A204.1 (cell line): ENCODE measurements at regions not wholly inside any gene's neighbourhood (a gene's known extent, or its start where the extent isn't known, plus 50 kb on each side); places are given as distances from the start of the nearest gene placed in this dataset.

Experiments
- FAIRE-seq: peaks from 2 replicates; lab custom pipeline; 2012; peaks lifted over from hg19 to GRCh38; lab: Jason Lieb, UNC

DNA sequence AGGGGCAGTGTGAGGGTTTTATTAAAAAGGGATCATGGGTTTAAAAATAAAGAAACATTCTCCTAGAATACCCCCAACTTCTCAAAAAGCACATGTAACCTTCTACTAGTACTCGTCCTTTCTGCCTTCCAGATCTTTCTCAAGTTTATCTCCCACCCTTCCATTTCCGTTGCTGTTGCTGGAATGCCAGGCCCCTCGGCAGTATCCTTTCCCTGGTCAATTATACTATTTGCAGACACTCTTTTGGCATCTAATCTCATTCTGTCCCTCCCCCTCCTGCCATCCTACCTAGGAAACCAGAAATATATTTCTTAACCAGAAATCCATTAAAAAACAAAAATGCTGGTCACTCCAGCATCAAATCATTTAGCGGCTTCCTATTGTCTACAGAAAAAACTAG is 198.2 kb upstream of the ATP2B1 start:
- FAIRE-seq, result no peak

DNA sequence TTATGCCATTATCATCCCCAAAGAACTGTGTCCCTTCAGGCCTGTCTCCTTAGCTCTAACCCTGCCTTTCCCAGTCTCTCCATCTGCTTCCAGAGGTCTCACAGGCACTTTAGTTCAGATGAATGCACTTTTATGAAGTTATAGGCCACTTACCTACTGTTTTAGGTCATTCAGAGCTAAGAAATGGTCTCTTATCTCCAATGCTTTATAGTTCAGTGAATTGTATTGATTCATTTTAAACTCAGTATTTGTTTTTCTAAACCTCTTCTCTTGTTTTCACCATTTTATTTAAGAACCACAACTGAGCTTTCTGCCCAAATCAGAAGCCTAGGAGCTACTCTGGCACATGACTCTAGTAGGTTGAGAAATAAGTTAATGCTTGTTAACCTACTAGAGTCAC is 197.5 kb upstream of the ATP2B1 start:
- no peak for FAIRE-seq

DNA sequence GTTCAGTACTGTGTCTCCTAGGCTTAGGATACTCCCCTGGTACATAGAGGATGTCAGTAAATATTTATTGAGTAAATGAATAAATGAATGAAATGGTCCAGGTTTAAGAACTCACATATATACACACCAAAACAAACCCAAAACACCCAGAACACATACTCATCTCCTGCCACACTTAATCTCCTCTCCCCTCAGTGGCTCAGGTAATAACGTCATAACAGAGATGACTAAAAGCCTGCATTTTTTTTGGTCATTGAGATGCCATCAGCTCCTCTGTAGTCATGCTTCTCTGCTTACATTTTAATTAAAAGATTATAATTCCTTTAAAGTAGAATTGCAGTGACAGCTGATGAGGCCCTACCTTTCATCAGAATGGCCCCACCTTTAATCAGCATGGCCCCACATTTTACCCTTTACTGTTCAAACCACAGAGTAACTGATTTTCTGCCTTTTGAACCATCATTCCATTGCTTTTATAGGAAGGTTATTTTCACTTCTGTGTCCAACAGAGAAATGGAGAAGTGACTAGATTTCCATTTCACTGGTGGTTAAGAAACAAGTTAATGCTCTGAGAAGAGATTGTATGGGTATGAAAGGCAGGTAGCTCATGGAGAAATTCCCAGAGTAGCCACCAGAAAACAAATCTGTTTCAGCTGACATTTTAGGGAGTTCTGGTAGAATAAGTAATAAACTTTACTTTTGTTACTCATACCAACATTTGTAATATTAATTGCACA is 193.4 kb upstream of the ATP2B1 start:
- FAIRE-seq, result no peak

DNA sequence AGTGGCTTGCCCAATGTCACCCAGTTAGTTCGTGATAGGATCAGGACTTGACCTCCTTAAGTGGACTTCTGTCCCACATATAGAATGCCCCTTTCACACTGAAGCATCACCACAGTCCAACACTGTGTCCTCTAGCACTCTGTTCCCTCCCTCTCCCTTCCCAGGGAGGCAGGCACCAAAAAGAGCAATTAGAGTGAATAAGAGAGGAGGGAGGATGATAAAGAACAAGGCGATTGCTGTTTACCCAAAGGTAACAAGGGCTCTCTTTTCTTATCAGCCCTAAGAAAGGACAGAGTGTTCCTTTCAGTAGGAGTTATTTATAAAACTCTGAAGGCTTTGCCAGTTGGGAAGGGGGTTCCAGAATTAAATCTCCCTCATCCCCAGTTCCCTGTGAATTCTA is 192.7 kb upstream of the ATP2B1 start:
- FAIRE-seq, result no peak

DNA sequence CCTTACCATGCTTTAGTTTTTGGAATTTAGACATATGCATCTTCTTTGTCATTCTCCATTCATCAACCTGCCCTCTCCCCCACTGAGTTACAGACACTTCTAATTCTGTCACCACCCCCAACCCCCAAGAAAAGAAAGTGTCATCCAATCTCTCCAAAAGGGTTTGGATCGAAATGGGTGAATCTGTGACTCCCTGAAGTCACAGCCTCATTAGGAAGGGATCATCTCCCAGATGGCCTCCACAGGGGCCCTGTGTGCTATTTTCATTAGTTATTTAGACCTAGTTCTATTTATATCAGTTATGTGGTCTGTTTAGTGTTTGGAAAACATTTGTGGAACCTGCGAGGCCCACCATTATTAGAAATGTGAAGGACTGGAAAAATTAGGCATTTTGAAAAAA is 191.0 kb upstream of the ATP2B1 start:
- FAIRE-seq, result no peak

DNA sequence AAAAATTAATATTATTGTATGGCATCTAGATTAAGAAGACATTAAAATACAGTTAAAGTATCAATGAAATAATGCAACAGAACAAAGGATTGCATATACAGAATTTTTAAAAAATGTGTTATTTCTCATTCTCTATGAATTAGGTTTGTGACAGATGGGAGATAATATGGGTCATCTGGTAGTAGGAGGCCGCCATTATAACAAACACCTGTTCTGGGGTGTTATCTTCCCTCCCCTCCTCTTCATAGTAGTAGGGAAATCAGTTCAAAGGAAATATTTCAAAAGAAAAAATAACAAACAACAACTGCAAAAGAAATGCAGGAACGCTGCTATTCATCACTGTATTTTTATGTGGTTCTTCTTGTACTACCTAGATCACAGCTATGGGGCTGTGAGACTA is 187.0 kb upstream of the ATP2B1 start:
- no peak for FAIRE-seq

DNA sequence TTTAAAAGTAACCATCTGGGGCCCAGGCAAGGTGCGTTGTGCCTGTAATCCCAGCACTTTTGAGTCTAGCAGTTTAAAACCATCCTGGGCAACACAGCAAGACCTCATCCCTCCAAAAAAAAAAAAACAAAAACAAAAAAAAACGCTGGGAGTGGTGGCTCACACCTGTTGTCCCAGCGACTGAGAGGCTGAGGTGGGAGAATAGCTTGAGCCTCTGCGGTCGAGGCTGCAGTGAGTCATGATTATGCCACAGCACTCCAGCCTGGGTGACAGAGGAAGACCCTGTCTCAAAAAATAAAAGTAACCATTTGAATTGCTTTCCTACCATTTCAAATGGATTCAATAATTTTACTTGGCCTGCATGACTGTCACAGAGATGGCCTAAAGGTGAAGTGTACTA is 186.5 kb upstream of the ATP2B1 start:
- FAIRE-seq, result no peak

DNA sequence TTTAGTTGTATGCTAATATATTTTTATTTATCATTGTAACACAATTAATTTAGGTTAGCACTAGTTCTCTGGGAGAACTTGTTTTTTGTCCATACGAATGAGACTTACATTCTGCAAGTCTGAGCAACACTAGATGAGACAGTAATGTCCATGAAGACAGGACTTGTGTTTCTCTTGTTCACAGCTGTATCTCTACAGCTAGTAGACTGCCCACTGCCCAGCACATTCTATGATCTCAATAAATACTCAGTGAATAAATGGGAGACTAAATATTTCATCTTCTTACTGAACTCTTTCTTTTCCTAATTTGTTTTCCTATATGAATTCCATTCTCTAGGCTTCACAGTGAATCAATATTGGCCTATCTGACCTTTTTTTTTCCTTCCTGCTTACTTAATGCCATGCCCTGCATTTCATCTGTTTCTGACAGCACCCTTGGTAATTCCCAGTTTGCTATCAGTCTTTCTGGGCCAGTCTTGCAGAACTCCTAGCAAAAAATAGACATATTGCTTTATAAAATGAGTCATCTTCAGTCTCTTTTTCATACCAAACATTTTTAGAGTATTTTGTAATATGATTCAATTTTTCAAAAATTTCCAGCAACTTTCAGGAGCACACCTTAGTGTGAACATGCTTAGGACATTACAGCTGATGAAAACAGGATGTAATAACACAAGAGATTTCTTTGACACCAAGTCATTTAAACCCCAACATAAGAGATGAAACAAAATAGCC is 185.5 kb upstream of the ATP2B1 start:
- no peak for FAIRE-seq

DNA sequence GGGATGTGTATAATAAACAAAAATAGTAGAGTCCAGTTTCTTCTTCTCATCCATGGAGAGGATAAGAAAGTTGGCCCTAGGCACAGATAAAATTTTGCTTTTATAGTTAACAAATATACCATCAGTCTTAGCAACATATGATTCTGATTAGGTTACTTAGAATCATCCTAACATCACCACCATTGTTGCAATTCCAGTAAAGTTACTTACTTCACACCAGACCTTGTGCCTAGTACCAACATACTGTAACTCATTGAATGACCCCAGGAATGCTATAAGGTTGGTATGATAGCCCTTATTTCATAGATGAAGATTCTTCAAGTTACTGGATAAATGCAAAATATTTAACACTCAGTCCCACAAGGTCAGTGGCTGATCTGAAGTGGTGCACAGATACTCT is 183.8 kb upstream of the ATP2B1 start:
- FAIRE-seq, result no peak

DNA sequence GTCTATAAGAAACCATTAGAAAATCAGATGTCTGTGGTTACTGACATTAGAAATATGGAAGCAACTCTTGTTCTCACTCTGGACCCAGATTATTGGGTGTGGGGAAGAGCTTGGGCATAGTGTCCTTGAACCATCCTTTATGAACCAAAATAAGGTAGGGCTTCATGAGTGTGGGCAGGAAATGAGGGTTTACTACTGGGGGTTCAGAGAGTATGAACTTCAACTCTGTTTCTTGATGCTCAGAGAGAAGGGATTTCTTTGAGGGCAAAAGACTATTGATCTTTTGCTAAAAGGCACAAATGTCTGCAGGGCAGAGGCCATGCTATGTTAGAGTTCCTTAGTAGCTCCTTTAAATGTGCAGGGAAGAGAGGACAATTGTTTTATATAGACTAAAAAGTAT is 183.3 kb upstream of the ATP2B1 start:
- no peak for FAIRE-seq

DNA sequence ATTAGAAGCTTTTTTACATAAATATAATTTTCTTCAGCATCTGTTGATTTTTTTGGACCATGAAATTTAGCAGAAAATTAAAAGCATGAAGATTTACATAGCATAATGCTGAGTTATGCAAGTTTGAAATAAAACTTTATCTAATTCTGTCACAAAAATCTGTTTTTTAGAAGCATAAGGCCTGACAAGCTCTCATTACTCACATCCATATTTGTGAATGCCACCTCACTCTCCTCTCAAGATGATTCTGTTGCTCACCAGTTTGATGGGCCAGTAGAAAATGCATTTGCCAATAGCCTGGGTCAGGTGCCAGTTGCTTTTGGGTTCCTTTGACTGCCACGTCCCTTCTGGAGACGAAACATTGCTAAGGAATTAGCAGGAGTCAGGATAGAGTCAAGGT is 181.5 kb upstream of the ATP2B1 start:
- FAIRE-seq, result no peak

DNA sequence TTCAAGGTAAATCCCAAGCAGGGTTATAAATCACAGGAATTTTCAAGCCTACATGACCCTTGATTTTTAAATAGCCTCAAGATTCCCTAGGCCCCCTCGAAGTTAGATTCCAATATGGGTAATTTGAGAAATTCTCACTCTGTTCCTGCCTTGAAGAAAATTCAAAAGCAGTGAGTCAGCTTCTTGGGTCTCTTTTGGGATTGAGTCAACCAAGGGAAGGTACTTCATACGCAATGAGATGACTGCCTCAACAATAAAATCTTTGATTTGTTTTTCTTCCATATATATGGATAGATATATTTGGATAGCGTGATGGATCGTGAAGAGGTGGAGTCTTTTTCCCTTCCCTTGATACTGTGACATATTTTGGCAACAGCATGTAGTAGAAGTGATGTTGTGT is 180.4 kb upstream of the ATP2B1 start:
- FAIRE-seq, result no peak

DNA sequence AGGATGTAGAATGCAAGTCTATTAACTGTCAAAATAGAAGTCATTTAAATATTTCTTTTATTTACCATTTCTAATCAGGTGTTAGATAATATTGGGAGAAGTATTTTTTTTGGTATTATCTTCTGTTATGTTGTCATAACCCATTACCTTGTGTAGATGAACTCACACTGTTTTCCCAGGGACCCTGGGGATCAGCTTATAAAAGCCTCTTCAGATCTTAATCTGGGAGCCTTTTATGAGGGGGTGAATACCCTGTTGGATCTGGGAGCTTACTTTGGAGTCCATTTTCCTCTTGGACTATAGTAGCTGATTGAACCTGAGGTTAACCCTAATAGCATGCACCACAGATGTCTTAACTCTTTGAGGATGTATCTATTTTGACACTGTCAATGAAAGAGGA is 176.3 kb upstream of the ATP2B1 start:
- FAIRE-seq, result no peak

DNA sequence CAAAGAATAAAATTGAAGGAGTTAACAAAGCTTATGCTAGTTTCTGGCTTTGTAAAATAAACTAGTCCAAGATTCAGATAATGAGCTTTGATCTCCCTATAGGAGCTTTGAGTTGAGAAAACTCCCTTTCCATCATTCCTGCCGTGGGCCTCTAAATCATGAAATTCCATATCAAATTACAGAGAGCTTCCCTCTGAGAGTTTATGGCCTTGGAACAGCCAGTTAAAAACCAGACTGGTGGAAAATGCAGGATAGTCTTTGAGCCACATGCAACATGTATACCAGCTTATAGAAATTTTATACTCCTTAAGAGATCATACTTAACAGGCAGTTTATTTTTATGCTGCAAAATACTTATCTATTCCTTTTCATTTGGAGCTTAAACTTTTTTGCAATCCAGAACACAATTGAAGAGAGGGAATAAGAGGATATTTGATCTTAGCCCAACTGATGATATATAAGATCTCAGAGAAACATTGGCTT is 175.8 kb upstream of the ATP2B1 start:
- FAIRE-seq, result no peak

DNA sequence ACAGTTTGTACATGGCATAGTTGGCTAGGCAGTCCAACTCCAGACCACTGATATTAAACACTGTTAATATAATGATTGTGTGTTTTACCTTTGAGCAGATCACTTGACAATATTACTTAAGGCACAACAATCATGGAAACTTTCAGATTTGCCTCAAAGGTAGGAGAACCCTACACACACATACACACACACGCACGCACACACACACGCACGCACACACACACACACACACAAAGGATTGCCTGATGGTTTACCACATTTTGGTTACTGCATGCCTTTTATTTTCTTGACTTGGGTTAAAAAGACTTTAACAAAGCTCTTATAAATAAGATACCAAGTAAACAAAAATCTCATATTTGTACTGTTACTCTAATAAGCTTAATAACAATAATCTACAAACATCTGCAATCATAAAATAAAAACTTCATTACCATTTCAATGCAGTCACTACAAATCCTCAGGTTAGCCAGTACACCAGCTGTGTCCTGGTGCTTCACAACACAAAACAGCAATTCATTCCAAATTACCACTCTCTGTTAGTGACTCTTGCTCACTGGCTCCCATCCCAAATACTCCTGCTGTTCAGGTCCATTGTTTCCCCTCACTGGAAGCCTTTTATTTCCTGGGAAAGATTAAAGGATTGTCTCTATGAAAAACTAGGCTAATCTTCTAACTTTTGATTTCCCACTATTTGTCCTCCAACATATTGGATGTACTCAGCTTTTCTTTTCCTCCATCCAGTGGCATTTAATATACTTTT is 175.2 kb upstream of the ATP2B1 start:
- no peak for FAIRE-seq

DNA sequence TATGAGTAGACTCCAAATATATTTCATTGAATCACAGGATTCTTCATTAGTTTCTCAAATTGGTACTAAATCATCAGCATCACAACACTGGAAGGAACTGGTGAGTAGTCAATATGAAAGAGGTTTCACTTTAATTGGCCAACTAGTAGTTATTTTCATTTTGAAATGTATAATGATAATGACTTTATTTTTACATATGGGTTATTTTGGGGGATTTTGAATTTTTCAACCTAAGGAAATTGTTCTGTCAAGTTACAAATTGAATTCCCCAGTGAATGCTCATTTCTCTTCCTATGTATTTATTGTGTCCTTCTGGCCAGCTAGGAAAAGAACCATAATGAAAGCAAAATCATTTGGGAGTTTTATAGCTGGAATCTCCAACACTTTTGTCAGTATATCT is 174.2 kb upstream of the ATP2B1 start:
- FAIRE-seq, result no peak

DNA sequence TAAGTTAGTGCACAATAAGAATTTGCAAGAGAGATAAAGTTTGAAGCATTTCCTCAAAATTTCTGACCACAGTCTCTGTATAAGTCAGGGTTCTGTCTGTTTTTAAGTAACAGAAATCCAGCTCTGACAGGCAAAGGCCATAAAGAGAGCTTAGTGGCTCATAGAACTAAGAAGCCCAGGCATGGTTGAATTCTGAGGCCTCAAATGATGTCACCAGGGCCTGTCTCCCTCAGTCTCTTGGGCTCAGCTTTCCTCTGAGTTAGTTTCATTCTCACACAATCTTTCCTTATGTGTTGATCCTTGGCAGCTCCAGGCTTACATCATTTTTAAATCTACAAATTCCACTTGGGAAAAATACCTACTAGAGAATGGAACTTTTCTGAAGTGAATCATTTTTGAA is 173.4 kb upstream of the ATP2B1 start:
- FAIRE-seq, result no peak

DNA sequence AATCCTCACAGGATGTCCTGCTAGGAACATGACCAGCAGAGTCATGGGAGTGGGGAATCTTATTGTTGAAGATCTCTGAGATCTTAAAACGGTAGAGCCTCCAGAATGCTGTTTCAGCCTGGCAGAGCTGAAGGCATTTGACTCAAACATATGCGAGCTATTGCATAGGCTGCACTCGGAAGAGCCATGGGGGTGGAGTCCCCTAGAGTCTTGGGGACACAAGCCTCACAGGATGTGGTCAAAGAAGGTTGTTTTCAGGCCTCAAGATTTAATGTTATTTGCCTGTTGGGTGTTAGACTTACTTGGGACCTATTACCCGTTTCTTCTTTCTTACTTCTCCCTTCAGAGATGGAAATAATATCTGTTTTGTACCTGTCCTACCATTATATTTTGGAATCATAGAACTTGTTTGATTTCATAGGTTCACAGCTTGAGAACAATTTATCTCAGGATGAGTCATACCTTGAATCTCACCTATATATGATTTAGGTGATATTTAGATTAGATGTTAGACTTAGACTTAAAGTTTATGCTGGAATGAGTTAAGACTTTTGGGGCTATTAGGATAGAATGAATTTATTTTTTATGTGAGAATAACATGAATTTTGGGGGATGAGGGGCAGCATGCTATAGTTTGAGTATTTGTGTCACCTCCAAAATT is 172.2 kb upstream of the ATP2B1 start:
- no peak for FAIRE-seq

DNA sequence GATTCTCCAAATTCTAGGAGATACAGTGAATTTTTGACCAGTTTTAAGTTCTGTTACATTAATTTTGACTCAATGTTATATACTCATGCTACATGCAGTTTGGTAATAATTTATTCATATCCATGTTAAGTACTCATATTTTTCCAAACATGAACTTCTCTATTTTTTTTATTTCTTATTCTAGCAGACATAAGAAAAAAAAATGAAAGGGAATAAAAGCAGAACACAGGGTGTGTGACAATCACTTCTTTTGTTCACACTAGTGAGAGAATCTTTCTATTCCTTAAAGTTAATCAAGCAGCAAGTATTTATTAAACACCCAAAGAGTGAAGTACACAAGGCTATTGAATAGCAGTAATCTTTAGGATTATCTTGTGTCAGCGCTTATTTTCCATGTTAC is 171.1 kb upstream of the ATP2B1 start:
- no peak for FAIRE-seq

DNA sequence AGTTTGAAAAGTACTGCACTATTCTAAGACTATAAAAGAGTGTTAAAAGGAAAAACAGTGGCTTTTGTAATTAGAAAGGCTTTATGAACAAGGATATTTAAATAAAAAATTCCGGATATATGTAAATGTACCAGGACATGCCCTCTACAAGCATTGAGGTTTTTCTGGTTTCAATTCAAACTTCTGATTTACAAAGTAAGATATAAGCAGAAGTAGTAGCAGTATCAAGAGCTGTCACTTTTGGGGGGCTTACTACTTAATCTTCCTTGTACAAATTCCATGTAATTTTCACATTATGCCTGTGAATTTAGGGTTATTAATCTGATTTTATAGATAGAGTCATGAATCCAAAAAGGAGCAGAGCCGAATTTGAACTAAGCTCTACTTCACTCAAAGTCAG is 170.3 kb upstream of the ATP2B1 start:
- FAIRE-seq, result no peak

DNA sequence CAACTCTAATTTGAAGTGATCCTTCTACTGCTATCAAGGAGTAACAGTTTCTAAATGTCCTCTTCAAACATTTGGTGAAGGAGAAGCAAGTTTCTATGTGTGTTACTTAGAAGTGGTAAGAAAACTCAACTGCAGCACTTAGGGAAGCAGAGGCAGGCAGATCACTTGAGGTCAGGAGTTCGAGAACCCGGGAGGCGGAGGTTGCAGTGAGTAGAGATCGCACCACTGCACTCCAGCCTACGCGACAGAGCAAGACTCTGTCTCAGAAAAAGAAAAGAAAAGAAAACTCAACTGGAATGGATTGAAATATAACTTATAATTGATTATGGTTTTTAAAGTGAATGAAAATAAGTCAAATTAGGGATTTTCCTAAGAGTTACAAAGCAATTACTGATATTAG is 169.7 kb upstream of the ATP2B1 start:
- no peak for FAIRE-seq

DNA sequence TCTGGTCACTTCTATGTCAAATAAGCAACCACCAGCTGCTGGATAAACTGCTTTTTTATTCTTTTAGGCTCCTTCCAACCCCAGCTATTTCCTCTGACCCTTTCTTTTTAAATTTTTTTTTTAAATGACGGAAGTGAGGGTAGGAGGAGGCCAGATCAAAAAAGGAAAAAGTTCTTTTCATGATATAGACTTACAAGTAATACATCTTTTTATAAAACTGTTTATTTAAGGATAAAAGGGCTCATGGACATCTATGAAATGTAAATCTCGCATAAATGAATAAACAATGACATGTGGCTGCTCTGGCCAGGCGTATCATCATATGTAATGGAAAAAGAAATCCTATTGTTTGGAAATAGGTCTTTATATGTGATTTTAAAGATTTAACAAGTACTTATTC is 169.0 kb upstream of the ATP2B1 start:
- FAIRE-seq, result no peak

DNA sequence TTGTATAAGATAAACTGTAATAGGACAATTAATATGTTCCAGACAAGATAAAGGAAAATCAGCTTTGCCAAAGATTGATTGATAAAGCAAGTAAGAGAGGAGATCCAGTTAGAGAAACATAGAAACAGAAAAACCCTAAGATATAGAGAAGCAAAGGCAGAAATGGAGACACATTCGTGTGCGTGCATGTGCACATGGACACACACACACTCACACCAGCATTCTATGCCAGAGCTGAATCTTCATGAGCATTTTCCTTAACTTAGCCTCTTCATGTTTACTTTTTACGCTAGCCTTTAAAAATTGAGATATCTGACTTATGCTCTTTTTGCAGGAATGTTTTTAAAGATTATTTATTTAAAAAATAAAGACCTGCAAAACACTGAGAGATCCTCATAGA is 168.5 kb upstream of the ATP2B1 start:
- FAIRE-seq, result no peak
